HG02852 (cell line): ENCODE measurements at regions not wholly inside any gene's neighbourhood (a gene's known extent, or its start where the extent isn't known, plus 50 kb on each side); places are given as distances from the start of the nearest gene placed in this dataset.
"Not testable (repeated sequence)": the region's sequence is repeated elsewhere in the genome, so short reads cannot be mapped to it uniquely, and the experiment has no call there.

Source experiments
- ATAC-seq: cut with Tn5 transposase; IDR thresholded peaks from one replicate; pipeline ENCODE4 v1.9.1; 2021; ENCODE audit warnings: mild to moderate bottlenecking, moderate library complexity; ENCODE audit not compliant: unreplicated experiment

- no peak for ATAC-seq
Observed at GRCh38 chr1:244316986-244317655, 134.6 kb downstream of the ADSS2 start.

GRCh38 chr1:244318078-244318477 is 133.6 kb downstream of the ADSS2 start:
- no peak for ATAC-seq

- no peak for ATAC-seq
Observed at GRCh38 chr1:244318512-244318911, 133.2 kb downstream of the ADSS2 start.

GRCh38 chr1:244319283-244320132 is 132.2 kb downstream of the ADSS2 start:
- peak; percentile 75 for ATAC-seq

- ATAC-seq = no peak
Observed at GRCh38 chr1:244322181-244322580, 129.5 kb downstream of the ADSS2 start.

- no peak for ATAC-seq
Observed at GRCh38 chr1:244322791-244323521, 128.8 kb downstream of the ADSS2 start.

- no peak for ATAC-seq
Observed at GRCh38 chr1:244324176-244324883, 127.4 kb downstream of the ADSS2 start.

- peak; percentile 85 for ATAC-seq
Observed at GRCh38 chr1:244325056-244325758, 126.5 kb downstream of the ADSS2 start.

GRCh38 chr1:244326757-244327156 is 125.0 kb downstream of the ADSS2 start:
- ATAC-seq = no peak

- no peak for ATAC-seq
Observed at GRCh38 chr1:244327533-244327932, 124.2 kb downstream of the ADSS2 start.

GRCh38 chr1:244328476-244328875 is 123.2 kb downstream of the ADSS2 start:
- ATAC-seq = no peak

- ATAC-seq = no peak
Observed at GRCh38 chr1:244329591-244330317, 122.0 kb downstream of the ADSS2 start.

- ATAC-seq = no peak
Observed at GRCh38 chr1:244330318-244330625, 121.4 kb downstream of the ADSS2 start.

- not testable (repeated sequence) for ATAC-seq
Observed at GRCh38 chr1:244332761-244333160, 118.9 kb downstream of the ADSS2 start.

GRCh38 chr1:244334315-244334714 is 117.4 kb downstream of the ADSS2 start:
- not testable (repeated sequence) for ATAC-seq

- ATAC-seq = not testable (repeated sequence)
Observed at GRCh38 chr1:244334842-244335241, 116.9 kb downstream of the ADSS2 start.

- ATAC-seq = no peak
Observed at GRCh38 chr1:244335456-244335855, 116.3 kb downstream of the ADSS2 start.

GRCh38 chr1:244336232-244336899 is 115.3 kb downstream of the ADSS2 start:
- no peak for ATAC-seq

GRCh38 chr1:244337839-244338238 is 113.9 kb downstream of the ADSS2 start:
- no peak for ATAC-seq
